ENCODE measurements at regions not wholly inside any gene's neighbourhood (a gene's known extent, or its start where the extent isn't known, plus 50 kb on each side); places are given as distances from the start of the nearest gene placed in this dataset.

DNA sequence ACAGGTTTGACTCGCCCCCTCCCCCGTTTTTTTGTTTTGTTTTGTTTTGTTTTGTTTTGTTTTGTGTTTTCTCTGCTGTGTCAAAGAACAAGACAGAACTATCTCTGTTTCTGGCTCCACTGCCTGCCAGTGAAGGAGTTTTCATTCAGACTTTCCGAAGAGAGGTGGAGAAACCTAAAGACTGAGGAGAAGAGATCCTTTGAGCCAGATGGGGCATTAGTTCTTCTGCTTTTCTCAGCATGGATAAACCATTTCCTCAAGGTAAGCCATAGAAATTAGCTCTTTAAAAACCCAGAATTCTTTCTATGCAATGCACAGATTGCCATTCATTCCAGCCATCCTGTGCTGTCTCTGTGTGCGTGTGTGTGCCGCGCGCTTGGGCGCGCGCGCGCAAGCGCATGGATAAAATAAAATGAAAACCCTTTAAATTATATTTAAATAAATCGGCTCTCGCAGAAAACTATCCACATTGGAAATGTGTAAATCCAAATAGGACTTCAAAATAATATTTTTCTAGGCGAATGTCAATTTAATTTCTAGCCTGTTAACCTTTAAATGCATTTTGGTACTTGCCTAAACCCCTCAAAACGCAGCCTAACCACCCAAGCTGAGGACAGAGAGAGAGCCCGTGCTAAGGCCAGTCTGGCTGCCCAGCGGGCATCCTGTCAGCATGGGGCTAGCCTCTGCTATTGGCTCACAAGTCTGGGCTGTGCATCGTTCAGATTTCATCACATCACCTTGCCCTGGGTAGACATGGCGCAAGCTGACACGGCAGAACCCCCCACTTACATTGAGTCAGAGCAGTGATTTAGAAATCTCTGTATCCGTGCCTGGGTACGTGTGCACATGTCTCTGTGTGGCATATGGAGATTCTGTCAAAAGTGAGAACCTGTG is 113.0 kb upstream of the VAMP7 start:
- TF ChIP-seq, protein P1, sequence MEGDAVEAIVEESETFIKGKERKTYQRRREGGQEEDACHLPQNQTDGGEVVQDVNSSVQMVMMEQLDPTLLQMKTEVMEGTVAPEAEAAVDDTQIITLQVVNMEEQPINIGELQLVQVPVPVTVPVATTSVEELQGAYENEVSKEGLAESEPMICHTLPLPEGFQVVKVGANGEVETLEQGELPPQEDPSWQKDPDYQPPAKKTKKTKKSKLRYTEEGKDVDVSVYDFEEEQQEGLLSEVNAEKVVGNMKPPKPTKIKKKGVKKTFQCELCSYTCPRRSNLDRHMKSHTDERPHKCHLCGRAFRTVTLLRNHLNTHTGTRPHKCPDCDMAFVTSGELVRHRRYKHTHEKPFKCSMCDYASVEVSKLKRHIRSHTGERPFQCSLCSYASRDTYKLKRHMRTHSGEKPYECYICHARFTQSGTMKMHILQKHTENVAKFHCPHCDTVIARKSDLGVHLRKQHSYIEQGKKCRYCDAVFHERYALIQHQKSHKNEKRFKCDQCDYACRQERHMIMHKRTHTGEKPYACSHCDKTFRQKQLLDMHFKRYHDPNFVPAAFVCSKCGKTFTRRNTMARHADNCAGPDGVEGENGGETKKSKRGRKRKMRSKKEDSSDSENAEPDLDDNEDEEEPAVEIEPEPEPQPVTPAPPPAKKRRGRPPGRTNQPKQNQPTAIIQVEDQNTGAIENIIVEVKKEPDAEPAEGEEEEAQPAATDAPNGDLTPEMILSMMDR (IDR thresholded peaks at IDR 0.05; ENCODE audit: low read depth, low read length, missing input control) = no peak
- TF ChIP-seq NR2F2 (IDR thresholded peaks at IDR 0.05) (no peak), RXRA (IDR thresholded peaks at IDR 0.05) (no peak), TAF1 (conservative IDR thresholded peaks at IDR 0.05) (no peak), RAD21 (IDR thresholded peaks at IDR 0.05) (no peak), JUND (IDR thresholded peaks at IDR 0.05) (no peak), FOXA2 (IDR thresholded peaks at IDR 0.05) (no peak), FOXA1 (IDR thresholded peaks at IDR 0.05) (no peak), SP1 (IDR thresholded peaks at IDR 0.05) (no peak), YY1 (IDR thresholded peaks at IDR 0.05) (no peak)
- TF ChIP-seq, protein P2, sequence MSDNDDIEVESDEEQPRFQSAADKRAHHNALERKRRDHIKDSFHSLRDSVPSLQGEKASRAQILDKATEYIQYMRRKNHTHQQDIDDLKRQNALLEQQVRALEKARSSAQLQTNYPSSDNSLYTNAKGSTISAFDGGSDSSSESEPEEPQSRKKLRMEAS (IDR thresholded peaks at IDR 0.05) = no peak
- TF ChIP-seq, protein P3, sequence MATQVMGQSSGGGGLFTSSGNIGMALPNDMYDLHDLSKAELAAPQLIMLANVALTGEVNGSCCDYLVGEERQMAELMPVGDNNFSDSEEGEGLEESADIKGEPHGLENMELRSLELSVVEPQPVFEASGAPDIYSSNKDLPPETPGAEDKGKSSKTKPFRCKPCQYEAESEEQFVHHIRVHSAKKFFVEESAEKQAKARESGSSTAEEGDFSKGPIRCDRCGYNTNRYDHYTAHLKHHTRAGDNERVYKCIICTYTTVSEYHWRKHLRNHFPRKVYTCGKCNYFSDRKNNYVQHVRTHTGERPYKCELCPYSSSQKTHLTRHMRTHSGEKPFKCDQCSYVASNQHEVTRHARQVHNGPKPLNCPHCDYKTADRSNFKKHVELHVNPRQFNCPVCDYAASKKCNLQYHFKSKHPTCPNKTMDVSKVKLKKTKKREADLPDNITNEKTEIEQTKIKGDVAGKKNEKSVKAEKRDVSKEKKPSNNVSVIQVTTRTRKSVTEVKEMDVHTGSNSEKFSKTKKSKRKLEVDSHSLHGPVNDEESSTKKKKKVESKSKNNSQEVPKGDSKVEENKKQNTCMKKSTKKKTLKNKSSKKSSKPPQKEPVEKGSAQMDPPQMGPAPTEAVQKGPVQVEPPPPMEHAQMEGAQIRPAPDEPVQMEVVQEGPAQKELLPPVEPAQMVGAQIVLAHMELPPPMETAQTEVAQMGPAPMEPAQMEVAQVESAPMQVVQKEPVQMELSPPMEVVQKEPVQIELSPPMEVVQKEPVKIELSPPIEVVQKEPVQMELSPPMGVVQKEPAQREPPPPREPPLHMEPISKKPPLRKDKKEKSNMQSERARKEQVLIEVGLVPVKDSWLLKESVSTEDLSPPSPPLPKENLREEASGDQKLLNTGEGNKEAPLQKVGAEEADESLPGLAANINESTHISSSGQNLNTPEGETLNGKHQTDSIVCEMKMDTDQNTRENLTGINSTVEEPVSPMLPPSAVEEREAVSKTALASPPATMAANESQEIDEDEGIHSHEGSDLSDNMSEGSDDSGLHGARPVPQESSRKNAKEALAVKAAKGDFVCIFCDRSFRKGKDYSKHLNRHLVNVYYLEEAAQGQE (IDR thresholded peaks at IDR 0.05) = no peak
- TF ChIP-seq, protein P4, sequence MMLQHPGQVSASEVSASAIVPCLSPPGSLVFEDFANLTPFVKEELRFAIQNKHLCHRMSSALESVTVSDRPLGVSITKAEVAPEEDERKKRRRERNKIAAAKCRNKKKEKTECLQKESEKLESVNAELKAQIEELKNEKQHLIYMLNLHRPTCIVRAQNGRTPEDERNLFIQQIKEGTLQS (IDR thresholded peaks at IDR 0.05) = no peak

Measured in liver (tissue), 3 donors.